DND-41 (cell line): ENCODE measurements at regions not wholly inside any gene's neighbourhood (a gene's known extent, or its start where the extent isn't known, plus 50 kb on each side); places are given as distances from the start of the nearest gene placed in this dataset.
"Not testable (repeated sequence)": the region's sequence is repeated elsewhere in the genome, so short reads cannot be mapped to it uniquely, and the experiment has no call there.

Experiments
- CTCF ChIP-seq: IDR thresholded peaks from 2 replicates; pipeline ENCODE4 v1.5.1; 2012; ENCODE audit warnings: borderline replicate concordance, low read length, moderate library complexity, mild to moderate bottlenecking; ENCODE audit not compliant: poor library complexity, severe bottlenecking; ENCODE audit errors: extremely low read depth
- EZH2 ChIP-seq: IDR thresholded peaks from 3 replicates; pipeline ENCODE4 v1.6.1; 2012; ENCODE audit warnings: borderline replicate concordance, low read depth, mild to moderate bottlenecking, moderate library complexity, low read length, inconsistent platforms; ENCODE audit not compliant: severe bottlenecking

GRCh38 chr4:49320725-49321410 is 334.8 kb downstream of the CWH43 start:
- TF ChIP-seq CTCF, EZH2: not testable (repeated sequence)
